DMS79 (cell line): ENCODE measurements at regions not wholly inside any gene's neighbourhood (a gene's known extent, or its start where the extent isn't known, plus 50 kb on each side); places are given as distances from the start of the nearest gene placed in this dataset.

Experiments
- DNase-seq: peaks from one replicate; lab custom pipeline; 2025; lab: John Stamatoyannopoulos, UW

DNA sequence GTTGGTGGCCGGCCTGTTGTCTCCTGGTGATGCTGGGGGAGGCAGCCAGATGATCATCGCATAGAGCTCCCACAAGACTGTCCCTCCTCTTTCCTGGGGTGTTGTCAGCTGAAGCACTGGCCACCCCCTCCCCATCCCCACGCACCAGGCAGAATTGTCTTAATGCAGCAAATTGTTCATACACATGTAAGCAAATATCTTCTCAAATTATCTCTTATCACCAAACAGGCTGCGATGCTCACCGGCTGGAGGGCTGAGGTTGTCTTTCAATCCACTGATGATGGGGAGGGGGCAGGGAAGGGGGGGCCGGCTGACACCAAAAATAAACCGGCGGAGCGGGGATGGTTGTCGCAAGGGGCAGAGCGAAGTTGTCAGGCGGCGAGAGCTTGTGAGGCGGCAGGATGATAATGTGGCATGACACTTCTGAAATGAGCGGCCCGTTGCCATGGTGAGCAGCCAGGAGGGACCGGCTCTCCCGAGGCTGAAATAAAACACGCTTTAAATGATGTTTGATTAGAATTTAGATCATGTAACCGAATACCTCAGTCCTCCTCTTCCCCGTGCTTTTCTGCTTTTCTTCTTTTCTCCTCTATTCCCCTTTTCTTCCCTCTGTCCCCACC lies 59.8 kb downstream of the MRM1 start:
- peak; percentile 19 for DNase-seq

- DNase-seq = no peak
These were observed 60.3 kb downstream of the MRM1 start for GRCh38 chr17:36661688-36662087.

DNA sequence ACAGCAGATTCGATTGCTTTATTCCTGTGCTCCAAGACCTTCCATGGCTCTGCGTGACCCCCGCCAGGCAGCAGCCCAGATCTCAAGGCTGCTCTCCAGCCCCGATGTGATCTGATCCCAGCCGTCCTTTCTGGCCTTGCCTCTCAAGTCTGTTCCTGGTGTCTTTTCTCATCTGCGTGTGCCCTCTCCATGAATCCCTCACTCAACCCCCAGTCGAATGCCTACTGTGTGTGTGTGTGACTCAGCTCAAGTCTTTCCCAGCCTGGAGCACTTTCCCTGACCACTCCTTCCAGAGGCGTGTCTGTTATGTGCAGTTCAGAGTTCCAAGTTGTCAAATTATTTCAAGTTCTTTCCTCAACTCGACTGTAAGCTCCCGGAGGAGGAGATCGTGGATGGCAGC lies 64.0 kb downstream of the MRM1 start:
- DNase-seq = no peak

GRCh38 chr17:36667922-36668321 lies 66.5 kb downstream of the MRM1 start:
- DNase-seq = no peak

GRCh38 chr17:36668824-36669223 lies 67.4 kb downstream of the MRM1 start:
- DNase-seq = no peak

DNA sequence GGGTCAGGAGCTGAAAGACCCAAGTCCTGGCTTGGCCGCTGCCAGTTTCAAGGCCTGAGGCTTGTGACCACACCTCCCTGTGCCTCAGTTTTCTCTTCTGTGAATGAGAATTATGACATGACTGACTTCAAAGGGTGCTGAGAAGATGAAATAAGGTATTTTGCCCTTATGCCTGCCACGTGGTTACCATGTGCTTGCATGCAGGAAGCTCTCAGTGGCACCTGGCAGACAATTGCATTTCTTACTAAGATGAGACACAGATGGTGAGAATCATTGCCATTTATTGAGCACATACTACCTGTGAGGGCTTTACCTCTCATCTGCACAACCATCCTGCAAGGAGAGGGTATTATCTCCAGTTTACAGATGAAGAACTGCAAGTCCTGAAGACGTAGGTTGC lies 69.8 kb downstream of the MRM1 start:
- DNase-seq = no peak

GRCh38 chr17:36672403-36672918 lies 71.1 kb downstream of the MRM1 start:
- DNase-seq = no peak

DNA sequence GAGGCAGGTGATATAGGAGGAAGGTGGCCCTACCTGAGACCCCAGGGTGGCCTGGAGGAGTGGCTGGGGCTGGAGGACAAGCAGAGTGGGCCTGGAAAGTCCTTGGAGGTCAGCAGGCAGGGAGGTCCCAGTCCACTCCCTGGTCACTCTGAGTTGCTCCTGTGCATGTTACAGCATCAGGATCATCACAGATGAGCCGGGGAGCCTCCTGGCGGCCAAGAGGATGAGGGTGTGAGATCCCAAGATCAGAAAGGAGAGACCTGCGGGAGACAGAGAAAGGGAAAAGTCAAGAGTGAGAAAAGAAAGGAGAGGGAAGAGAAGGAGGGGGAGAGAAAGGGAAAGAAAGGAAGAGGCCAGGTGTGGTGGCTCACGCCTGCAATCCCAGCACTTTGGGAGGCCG lies 71.7 kb downstream of the MRM1 start:
- DNase-seq = no peak

- no peak for DNase-seq
These were observed 72.4 kb downstream of the MRM1 start for GRCh38 chr17:36673637-36674277.

DNA sequence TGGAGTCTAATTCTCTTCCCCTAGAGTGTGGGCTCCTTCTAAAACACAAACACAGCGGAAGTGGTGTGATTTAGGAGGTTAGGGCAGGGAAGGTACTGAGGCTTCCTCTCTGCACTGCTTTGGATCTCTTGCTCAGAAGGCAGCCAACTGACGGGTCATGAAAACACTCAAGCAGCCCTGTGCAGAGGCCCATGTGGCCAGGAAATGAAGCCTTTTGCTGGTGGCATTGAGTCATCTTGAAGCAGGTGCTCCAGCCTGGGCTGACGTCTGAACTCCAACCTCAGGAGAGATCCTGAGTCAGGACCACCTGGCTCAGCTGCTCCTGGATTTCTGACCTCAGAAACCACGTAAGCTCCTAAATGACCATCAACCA lies 72.9 kb downstream of the MRM1 start:
- no peak for DNase-seq

- DNase-seq = no peak
These were observed 73.9 kb downstream of the MRM1 start for GRCh38 chr17:36675250-36675649.

- no peak for DNase-seq
These were observed 74.4 kb downstream of the MRM1 start for GRCh38 chr17:36675786-36676185.

DNA sequence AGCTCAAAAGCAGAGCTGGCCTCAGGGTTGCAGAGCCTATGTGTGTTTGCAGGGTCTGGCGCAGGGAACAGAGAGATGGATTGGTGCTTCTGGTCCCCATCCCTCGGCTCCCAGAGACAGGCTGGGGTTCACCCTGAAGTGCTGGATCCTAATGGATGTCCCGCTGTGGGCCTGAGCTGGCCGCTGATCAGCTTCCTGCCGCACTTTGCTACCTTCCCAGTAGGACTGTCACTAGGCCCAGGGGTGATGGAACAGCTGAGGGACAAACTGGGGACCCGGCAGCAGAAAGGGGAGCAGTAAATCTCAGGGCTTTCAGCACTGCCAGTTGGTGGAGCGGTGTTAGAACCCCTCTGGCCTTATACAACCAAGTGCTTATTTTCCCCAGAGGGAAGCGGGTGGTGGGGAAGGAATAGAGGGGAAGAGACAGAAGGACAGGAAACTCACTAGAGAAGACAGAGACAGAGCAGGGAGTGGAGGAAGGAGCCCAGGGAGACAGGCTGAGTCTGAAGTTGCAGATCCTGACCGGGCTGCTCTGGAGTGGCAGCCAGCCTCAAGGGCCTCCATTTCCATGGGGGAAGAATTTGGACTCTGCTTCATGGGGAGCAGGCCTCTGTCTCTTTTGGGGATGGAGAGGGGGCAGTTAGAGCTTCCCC lies 78.6 kb downstream of the MRM1 start:
- DNase-seq = no peak

DNA sequence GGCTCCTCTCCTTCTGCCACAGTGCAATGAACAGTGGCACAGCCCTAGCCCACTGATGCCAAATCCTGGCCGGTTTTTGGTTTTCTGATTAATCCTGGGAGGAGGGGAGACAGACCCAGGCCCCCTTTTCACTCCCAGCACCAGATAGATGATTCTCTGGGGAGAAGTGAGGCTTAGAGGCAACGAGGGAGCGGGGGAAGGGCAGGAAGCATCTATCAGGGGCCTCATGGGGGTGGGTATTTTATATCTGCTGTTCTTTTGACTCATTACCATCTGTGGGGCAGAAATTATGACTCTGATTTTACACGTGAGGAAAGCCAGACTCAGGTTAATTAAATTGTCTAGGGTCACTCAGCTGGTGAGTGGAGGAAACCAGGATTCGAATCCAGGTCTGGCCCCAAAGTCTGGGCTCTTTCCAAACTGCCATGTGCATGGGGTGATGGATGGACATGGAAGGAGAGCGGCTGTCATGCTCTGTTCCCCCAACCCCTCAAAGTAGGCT lies 79.4 kb downstream of the MRM1 start:
- DNase-seq = no peak

GRCh38 chr17:36682773-36683172 lies 81.4 kb downstream of the MRM1 start:
- DNase-seq = no peak

GRCh38 chr17:36683387-36683786 lies 82.0 kb downstream of the MRM1 start:
- DNase-seq = no peak

GRCh38 chr17:36684134-36684533 lies 82.8 kb downstream of the MRM1 start:
- no peak for DNase-seq

DNA sequence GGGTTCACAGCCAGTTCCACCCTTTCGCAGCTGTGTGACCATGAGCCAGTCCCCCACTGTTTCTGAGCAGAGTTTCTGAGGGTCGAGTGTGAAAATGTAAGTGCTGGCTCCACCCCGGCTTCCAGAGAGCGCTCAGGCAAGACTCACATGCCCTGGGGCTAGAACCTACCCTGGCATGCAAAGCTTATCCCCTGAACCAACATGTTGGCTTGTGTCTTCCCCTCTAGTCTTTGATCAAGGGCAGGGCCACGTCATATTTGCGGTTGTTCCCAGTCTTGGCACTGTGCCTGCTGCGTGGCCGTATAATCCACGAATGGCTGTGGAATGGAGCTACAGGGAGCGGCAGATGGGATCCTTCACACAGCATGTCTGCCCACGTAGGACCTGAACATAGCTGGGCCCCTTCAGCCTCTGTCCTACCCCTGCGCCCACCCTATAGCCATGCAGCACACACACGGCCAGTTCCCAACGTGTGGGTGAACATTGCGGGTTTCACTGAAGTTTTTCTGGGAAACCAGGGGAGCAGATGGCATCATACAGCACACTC lies 84.8 kb downstream of the MRM1 start:
- no peak for DNase-seq

DNA sequence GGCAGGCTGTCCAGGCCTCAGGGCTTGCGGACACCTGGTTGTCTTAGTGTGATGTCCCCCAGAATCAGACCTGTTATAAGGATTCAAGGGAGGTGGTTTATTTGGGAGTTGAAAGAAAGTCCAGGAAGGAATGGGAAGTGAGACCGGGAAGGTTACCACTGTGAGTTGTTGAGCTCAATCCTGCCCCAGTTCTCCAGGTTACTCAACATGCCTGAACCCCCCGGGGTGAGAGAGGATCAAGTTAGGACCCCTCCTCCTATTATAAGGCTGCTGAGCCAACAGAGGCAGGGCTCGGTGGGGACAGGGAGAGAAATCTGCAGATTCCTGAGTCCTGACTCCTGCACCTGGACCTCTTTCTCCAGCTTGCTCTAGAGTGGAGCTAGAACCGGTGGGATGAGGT lies 86.4 kb downstream of the MRM1 start:
- no peak for DNase-seq

DNA sequence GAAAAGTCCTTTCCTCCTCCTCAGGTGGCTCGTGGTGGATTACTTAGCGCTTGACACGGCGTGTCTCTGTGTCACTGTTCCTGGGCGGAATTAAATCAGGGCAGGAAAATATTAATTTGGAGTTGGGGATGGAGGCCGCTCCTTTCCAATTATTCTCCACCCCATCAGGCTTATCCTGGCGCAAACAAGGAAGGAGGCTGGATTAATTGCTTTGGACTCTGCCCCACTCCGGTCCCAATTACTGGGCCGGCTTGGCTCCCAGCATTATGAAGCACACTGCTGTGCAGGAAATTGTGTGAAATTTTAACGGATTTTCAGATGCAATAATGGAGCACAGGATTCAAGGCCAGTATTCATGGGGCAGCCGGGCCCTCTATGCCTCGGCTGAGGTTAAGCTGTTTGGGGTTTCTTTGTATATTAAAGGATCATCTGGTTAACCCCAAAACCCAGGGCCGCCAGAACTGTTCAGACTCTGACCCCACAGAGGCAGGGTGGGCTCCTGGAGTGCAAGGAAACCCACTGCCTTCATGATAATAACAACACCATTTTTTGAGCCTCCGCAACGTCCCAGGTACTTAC lies 87.8 kb downstream of the MRM1 start:
- DNase-seq = no peak

GRCh38 chr17:36690190-36690589 lies 88.8 kb downstream of the MRM1 start:
- DNase-seq = no peak

DNA sequence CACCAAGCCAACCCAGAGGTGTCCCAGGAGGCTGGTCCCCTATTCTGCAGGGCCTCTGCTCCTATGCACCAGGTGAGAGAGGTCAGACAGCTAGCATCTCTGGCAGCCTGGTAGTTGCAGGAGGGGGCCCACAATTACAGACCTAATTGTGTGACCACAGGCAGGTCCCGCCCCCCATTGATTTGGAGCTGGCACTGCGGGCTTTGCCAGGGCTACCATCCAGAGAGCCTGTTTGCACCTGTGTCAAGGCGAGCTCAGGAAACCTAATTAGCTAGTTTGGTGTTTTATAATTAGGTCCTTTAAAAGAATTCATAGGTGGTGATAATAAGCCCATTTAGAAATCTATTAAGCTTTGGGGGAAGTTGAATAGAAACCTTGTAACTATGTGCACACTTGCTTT lies 90.2 kb downstream of the MRM1 start:
- DNase-seq = peak; percentile 76

DNA sequence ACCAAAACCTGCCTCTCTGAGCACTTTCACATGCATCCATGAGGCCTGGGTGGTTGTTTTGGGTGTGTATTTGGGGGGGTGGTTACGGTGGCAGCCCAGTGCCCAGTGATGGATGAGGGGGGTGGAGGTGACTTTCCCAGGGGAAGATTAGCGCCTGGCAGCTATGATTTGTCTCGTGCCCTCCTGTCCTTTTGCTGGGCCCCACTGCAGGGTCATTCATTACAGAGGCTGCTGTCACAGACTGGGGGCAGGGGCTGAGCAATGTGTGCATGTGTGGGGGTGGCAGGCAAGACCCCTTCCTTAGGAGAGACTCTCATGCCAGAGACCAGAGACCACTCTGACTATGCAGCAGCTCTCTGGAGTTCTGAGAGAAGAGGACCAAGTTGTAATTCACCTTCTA lies 93.7 kb downstream of the MRM1 start:
- no peak for DNase-seq
